ENCODE measurements at regions not wholly inside any gene's neighbourhood (a gene's known extent, or its start where the extent isn't known, plus 50 kb on each side); places are given as distances from the start of the nearest gene placed in this dataset.

DNA sequence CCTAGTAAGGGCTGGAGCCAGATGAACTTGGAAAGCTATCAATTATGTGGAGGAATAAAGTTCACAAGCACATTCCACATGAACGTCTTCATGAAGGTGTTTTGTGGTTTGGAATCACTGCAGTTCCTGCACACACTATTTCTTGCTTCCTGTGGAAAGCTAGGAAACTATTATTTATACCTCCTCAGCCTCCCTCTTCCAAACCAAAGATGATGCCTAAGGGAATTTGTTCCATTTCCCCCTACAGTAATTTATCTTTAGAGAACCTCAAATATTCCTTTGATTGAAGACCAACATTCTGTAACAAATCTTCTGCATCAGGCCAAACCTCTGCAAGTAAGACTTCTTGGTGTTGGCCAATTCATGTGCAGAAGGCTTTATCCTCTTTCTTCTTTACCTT, 115.8 kb upstream of the ARHGAP20 start (continued):
- TF ChIP-seq JUND (IDR thresholded peaks at IDR 0.05), result no peak
- TF ChIP-seq, protein P1, sequence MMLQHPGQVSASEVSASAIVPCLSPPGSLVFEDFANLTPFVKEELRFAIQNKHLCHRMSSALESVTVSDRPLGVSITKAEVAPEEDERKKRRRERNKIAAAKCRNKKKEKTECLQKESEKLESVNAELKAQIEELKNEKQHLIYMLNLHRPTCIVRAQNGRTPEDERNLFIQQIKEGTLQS (IDR thresholded peaks at IDR 0.05), result no peak
- TF ChIP-seq YY1 (IDR thresholded peaks at IDR 0.05), result no peak
- TF ChIP-seq, protein P2, sequence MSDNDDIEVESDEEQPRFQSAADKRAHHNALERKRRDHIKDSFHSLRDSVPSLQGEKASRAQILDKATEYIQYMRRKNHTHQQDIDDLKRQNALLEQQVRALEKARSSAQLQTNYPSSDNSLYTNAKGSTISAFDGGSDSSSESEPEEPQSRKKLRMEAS (IDR thresholded peaks at IDR 0.05), result no peak

GRCh38 chr11:110827276-110827675, 115.0 kb upstream of the ARHGAP20 start:
- Histone ChIP-seq H3K9me3 (ENCODE audit: control insufficient read depth in 4 of 4, low read length in 3 of 4) (no peaks in the 10 kb centered on the region), H3K4me3 (ENCODE audit: low read depth in 1 of 3, low read length in 3 of 3) (no peak overlapping the region), H3K27ac (ENCODE audit: low read depth in 1 of 2, low read length in 2 of 2) (no peak overlapping the region), H3K9ac (ENCODE audit: low read depth in 1 of 2, low read length in 2 of 2) (no peak overlapping the region), H3K4me1 (ENCODE audit: control insufficient read depth in 4 of 4, insufficient read depth in 4 of 4, low read length in 3 of 4) (no peaks in the 10 kb centered on the region), H3K27me3 (ENCODE audit: control insufficient read depth in 4 of 4, insufficient read depth in 4 of 4, low read length in 3 of 4) (no peaks in the 10 kb centered on the region), H3K36me3 (ENCODE audit: control insufficient read depth in 4 of 4, insufficient read depth in 3 of 4, low read depth in 1 of 4, low read length in 3 of 4) (no peaks in the 10 kb centered on the region)
- 70% methylated on average over 1 of the region's 1 CpG for WGBS
- TF ChIP-seq, protein P1 (IDR thresholded peaks at IDR 0.05), result no peak
- TF ChIP-seq REST (IDR thresholded peaks at IDR 0.05), result no peak
- TF ChIP-seq, protein P2 (IDR thresholded peaks at IDR 0.05), result no peak
- TF ChIP-seq HNF4G (IDR thresholded peaks at IDR 0.05), result no peak
- no peak for TF ChIP-seq EGR1 (IDR thresholded peaks at IDR 0.05; ENCODE audit: low read depth in 2 of 2)
- no peak for TF ChIP-seq GABPA (IDR thresholded peaks at IDR 0.05 in 1 of 2, conservative IDR thresholded peaks at IDR 0.05 in 1 of 2)
- no peak for TF ChIP-seq RXRA (IDR thresholded peaks at IDR 0.05)
- TF ChIP-seq FOXA1 (IDR thresholded peaks at IDR 0.05), result no peak
- no peak for TF ChIP-seq SP1 (IDR thresholded peaks at IDR 0.05)
- TF ChIP-seq FOXA2 (IDR thresholded peaks at IDR 0.05), result no peak
- no peak for TF ChIP-seq YY1 (IDR thresholded peaks at IDR 0.05)
- TF ChIP-seq CTCF (IDR thresholded peaks at IDR 0.05; ENCODE audit: low read depth, low read length, missing input control), result no peak
- TF ChIP-seq NR2F2 (IDR thresholded peaks at IDR 0.05), result no peak
- no peak for TF ChIP-seq HNF4A (conservative IDR thresholded peaks at IDR 0.05)
- no peak for TF ChIP-seq TAF1 (conservative IDR thresholded peaks at IDR 0.05)
- TF ChIP-seq RAD21 (IDR thresholded peaks at IDR 0.05), result no peak
- no peak for TF ChIP-seq JUND (IDR thresholded peaks at IDR 0.05)
- DNase-seq (ENCODE audit: low spot score), result no peak
